Breast epithelium (tissue), 4 donors: ENCODE measurements at regions not wholly inside any gene's neighbourhood (a gene's known extent, or its start where the extent isn't known, plus 50 kb on each side); places are given as distances from the start of the nearest gene placed in this dataset.

Experiments
- DNase-seq, 2 donors: peaks; one replicate each; pipeline ENCODE4 v3.0.0-alpha.2; 2019; ENCODE audit warnings: low spot score in 2 of 2
- H3K27ac ChIP-seq, 2 donors: fragments of 200-600 bp; sonication (generic) in 1 of 2; one replicate each; pipeline ENCODE4 v1.5.1; 2016 to 2019; ENCODE audit warnings: mild to moderate bottlenecking in 1 of 2
- H3K27me3 ChIP-seq, 2 donors: fragments of 200-600 bp; sonication (generic) in 1 of 2; one replicate each; pipeline versions ENCODE4 v1.5.1 to v1.6.0; 2017 to 2019; ENCODE audit warnings: control low read depth in 1 of 2, mild to moderate bottlenecking in 1 of 2
- H3K36me3 ChIP-seq: fragments of 200-600 bp; one replicate; pipeline ENCODE4 v1.5.1; 2019
- H3K4me1 ChIP-seq, 2 donors: fragments of 200-600 bp; sonication (generic); one replicate each; pipeline ENCODE4 v1.5.1; 2016 to 2019; ENCODE audit warnings: control low read depth in 1 of 2
- H3K4me3 ChIP-seq, 3 donors: fragments of 200-600 bp; sonication (generic); 1 replicate in 2 of 3; 2 replicates in 1 of 3; pipeline ENCODE4 v1.5.1; 2016 to 2019; ENCODE audit warnings: mild to moderate bottlenecking in 3 of 3, moderate library complexity in 2 of 3
- H3K9me3 ChIP-seq, 2 donors: fragments of 200-600 bp; sonication (generic) in 1 of 2; one replicate each; pipeline ENCODE4 v1.5.1; 2016 to 2019; ENCODE audit warnings: control low read depth in 1 of 2
- POLR2A ChIP-seq: fragments of 450-650 bp; IDR thresholded peaks from one replicate; pipeline ENCODE4 v1.6.1; 2016; ENCODE audit warnings: antibody characterized with exemption, mild to moderate bottlenecking, moderate library complexity
- POLR2AphosphoS5 ChIP-seq, 3 donors: sonication (generic); formaldehyde crosslinking; IDR thresholded peaks; one replicate each; pipeline ENCODE4 v1.6.1; 2017; ENCODE audit warnings: antibody characterized with exemption in 3 of 3
- intact Hi-C: fragments of 100-400 bp; cut with DNase I; formaldehyde crosslinking; loops from one replicate; pipeline ENCODE4 v1.15.1; 2023; ENCODE audit warnings: low total_unique reads
- TF ChIP-seq, protein P1 (sequence below), 3 donors: fragments of 450-650 bp; IDR thresholded peaks; one replicate each; pipeline ENCODE4 v1.5.1; 2016 to 2017; ENCODE audit warnings: antibody characterized with exemption in 3 of 3, mild to moderate bottlenecking in 3 of 3, moderate library complexity in 3 of 3

DNA sequence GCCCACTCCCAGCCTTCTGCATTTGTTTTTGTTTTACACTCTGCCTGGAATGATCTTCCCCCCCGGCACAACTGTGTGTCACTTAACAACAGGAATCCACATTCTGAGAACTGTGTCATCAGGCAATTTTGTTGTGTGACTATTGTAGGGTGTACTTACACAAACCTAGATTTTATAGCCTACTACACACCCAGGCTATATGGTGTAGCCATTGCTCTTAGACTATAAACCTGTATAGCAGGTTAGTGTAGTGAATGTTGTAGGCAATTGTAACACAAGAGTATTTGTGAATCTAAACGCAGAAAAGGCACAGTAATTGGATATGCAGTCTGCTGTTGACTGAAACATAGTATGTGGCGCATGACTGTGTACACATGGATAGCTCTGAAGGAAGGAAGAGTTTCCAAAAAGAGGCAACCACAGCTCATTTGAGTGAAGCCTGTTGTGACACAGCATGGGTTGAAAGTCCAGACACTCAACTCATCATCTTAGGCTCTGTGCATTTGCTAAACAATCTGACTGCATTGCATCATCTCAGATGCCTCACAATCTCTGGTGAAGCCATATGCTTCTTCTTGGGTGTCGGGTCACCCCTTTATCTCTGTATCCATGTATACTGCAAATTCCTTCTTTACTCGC, 506.6 kb upstream of the SPHKAP start:
- DNase-seq, result no peak
- H3K36me3 ChIP-seq, result no peaks in the 10 kb centered on the region
- no peaks in the 10 kb centered on the region for H3K4me1 ChIP-seq
- intact Hi-C loops, result no loop called here
- no peaks in the 10 kb centered on the region for H3K9me3 ChIP-seq
- H3K27ac ChIP-seq, result no peak overlapping the region
- H3K4me3 ChIP-seq, result no peak overlapping the region
- TF ChIP-seq POLR2AphosphoS5 (IDR thresholded peaks at IDR 0.05) (no peak), POLR2A (no peak)
- TF ChIP-seq, protein P1, sequence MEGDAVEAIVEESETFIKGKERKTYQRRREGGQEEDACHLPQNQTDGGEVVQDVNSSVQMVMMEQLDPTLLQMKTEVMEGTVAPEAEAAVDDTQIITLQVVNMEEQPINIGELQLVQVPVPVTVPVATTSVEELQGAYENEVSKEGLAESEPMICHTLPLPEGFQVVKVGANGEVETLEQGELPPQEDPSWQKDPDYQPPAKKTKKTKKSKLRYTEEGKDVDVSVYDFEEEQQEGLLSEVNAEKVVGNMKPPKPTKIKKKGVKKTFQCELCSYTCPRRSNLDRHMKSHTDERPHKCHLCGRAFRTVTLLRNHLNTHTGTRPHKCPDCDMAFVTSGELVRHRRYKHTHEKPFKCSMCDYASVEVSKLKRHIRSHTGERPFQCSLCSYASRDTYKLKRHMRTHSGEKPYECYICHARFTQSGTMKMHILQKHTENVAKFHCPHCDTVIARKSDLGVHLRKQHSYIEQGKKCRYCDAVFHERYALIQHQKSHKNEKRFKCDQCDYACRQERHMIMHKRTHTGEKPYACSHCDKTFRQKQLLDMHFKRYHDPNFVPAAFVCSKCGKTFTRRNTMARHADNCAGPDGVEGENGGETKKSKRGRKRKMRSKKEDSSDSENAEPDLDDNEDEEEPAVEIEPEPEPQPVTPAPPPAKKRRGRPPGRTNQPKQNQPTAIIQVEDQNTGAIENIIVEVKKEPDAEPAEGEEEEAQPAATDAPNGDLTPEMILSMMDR (IDR thresholded peaks at IDR 0.05), result no peak
- no peaks in the 10 kb centered on the region for H3K27me3 ChIP-seq

DNA sequence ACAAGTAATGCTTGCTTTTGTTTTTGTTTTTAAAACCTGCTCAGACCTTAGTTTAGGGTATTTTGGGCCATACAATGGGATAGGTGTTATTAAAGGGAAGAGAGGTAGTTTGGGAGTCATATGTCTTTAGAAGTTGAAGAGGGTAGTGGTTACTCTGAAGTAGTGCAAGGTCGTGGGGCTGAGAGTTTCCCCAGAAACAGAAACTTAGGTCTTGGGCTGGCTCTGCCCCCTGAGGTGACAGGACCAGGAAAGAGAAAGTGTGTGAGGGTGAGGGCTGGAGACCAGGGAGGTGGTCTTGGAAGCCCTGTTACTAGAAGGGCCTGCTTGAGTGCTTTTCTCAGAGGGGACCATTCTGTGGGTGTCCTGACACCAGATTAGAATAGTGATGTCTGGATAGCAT, 500.5 kb upstream of the SPHKAP start:
- intact Hi-C loops, result no loop called here
- no peak for DNase-seq
- no peak overlapping the region for H3K27ac ChIP-seq
- no peaks in the 10 kb centered on the region for H3K27me3 ChIP-seq
- no peaks in the 10 kb centered on the region for H3K9me3 ChIP-seq
- H3K4me3 ChIP-seq, result no peak overlapping the region
- TF ChIP-seq POLR2AphosphoS5 (IDR thresholded peaks at IDR 0.05), result no peak
- no peaks in the 10 kb centered on the region for H3K36me3 ChIP-seq
- no peaks in the 10 kb centered on the region for H3K4me1 ChIP-seq

DNA sequence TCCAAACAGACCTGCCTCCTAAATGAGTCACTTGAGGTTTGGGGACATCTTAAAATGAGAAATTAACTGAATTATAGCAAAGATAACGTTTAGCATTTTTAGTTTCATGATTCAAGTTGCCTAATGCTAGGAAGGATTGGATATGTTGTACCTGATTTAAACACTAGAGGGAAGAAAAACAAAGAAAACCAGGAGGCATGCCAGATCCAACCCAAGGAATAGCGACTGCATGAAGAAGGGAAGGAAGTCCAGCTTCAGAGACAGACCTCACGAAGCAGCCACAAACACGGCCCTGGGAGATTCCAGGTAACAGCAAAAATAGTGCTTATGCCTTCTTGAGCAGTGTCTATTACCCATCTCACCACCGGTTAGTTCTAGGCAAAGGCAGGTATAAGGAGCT, 499.9 kb upstream of the SPHKAP start:
- TF ChIP-seq POLR2A, result no peak
- TF ChIP-seq, protein P1 (IDR thresholded peaks at IDR 0.05), result peak; percentile 15 to 65 (median 21)
- no peak for DNase-seq
- H3K27ac ChIP-seq, result no peak overlapping the region
- no peaks in the 10 kb centered on the region for H3K9me3 ChIP-seq
- H3K4me3 ChIP-seq, result no peak overlapping the region
- intact Hi-C loops, result no loop called here
- no peaks in the 10 kb centered on the region for H3K4me1 ChIP-seq
- H3K36me3 ChIP-seq, result no peaks in the 10 kb centered on the region
- no peaks in the 10 kb centered on the region for H3K27me3 ChIP-seq

DNA sequence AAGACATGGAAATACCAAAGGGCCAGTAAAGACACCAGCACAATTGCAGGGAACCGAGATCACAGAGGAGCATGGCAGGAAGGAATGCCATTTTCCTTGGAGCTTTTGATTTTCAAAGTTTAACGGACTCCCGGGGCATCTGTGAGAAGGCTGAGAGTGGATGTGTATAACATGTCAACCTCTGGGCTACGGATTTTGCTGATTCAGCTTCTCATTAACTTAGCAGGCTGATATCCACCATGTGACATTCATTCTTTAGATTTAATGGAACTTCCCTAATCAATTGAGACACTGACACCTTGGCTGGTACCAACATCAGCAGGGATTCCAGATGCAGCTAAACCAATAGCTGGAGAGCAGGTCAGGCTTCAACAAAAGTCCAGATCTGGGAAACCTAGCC, 496.6 kb upstream of the SPHKAP start:
- Histone ChIP-seq H3K4me3 (no peak overlapping the region), H3K9me3 (no peaks in the 10 kb centered on the region), H3K36me3 (no peaks in the 10 kb centered on the region), H3K27me3 (no peaks in the 10 kb centered on the region), H3K4me1 (no peaks in the 10 kb centered on the region), H3K27ac (no peak overlapping the region)
- intact Hi-C loops, result no loop called here
- TF ChIP-seq, protein P1 (IDR thresholded peaks at IDR 0.05), result no peak
- TF ChIP-seq POLR2A (no peak), POLR2AphosphoS5 (IDR thresholded peaks at IDR 0.05) (no peak)
- DNase-seq, result no peak

DNA sequence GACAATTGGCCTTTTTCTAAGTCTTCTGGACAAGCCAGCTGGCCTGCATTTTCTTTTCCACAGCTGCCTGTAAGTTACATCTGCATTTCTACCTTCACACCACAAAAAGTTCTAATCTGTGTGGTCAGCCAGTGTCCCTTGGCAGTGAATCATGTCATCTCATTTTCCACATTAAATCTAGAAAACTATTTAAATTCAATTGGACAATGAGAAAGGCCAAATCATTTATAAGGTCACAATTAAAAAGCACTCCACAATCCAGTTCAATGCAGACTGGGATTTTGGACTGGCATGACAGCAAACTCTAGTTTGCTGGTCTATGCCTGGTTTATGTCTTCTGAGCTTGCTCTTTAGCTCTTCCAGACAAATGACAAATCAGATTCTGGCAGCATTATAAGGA, 494.2 kb upstream of the SPHKAP start:
- no peaks in the 10 kb centered on the region for H3K36me3 ChIP-seq
- intact Hi-C loops, result no loop called here
- no peaks in the 10 kb centered on the region for H3K9me3 ChIP-seq
- H3K27me3 ChIP-seq, result no peaks in the 10 kb centered on the region
- H3K4me1 ChIP-seq, result no peaks in the 10 kb centered on the region
- TF ChIP-seq, protein P1 (IDR thresholded peaks at IDR 0.05), result no peak
- TF ChIP-seq POLR2A, result no peak
- TF ChIP-seq POLR2AphosphoS5 (IDR thresholded peaks at IDR 0.05), result no peak
- no peak overlapping the region for H3K27ac ChIP-seq
- no peak overlapping the region for H3K4me3 ChIP-seq
- no peak for DNase-seq

DNA sequence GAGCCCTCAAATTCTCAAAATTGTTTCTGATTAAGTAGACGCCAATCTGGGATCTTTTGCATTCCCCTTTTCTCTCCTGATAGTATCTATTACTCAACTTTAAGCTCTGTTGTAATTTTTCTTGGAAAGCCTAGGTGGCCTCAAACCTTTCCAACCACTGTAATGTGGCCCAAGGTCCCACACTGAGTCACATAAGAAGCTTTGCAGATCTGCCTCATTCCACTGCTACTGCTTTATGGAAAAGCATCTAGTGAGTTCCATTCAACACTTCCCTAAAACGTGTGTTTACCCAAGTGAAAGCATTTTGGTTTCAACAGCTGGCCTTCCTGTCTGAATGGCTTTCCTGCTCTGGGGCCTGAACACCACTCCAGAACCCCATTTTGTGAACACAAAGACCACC, 493.6 kb upstream of the SPHKAP start:
- DNase-seq, result no peak
- Histone ChIP-seq H3K27ac (no peak overlapping the region), H3K9me3 (no peaks in the 10 kb centered on the region), H3K27me3 (no peaks in the 10 kb centered on the region), H3K4me3 (no peak overlapping the region), H3K4me1 (no peaks in the 10 kb centered on the region), H3K36me3 (no peaks in the 10 kb centered on the region)
- TF ChIP-seq, protein P1 (IDR thresholded peaks at IDR 0.05), result no peak
- TF ChIP-seq POLR2A (no peak), POLR2AphosphoS5 (IDR thresholded peaks at IDR 0.05) (peak in 1 of 3 donors; percentile 35)
- intact Hi-C loops, result no loop called here
